H1 (cell line): ENCODE measurements at regions not wholly inside any gene's neighbourhood (a gene's known extent, or its start where the extent isn't known, plus 50 kb on each side); places are given as distances from the start of the nearest gene placed in this dataset.

Experiments
- CTCF ChIA-PET: fragments of 300-600 bp; sonication (Branson Sonifier 250); formaldehyde crosslinking; loops from one replicate; lab custom pipeline; 2021; ENCODE audit not compliant: partially characterized antibody; lab: Charles Lee
- POLR2A ChIA-PET: fragments of 300-600 bp; sonication (Branson Sonifier 250); formaldehyde crosslinking; loops from one replicate; lab custom pipeline; 2021; ENCODE audit warnings: inconsistent platforms; ENCODE audit not compliant: partially characterized antibody; lab: Charles Lee
- DNase-seq, 2 experiments: peaks; one replicate each; pipeline versions ENCODE4 v3.0.0 to v3.0.0-alpha.2; 2010 to 2022; ENCODE audit warnings: low spot score in 2 of 2, low read depth in 1 of 2, mixed read lengths in 1 of 2
- FAIRE-seq: peaks from 2 replicates; lab custom pipeline; 2011; peaks lifted over from hg19 to GRCh38; lab: Jason Lieb, UNC
- H2AFZ ChIP-seq: 2 replicates; pipeline ENCODE4 v1.8.1; 2012; ENCODE audit warnings: low read length, inconsistent platforms
- H2AK5ac ChIP-seq: 2 replicates; pipeline ENCODE4 v1.6.1; 2013; ENCODE audit warnings: low read depth, low read length
- H2BK120ac ChIP-seq: replicated peaks from 2 replicates; pipeline ENCODE3; 2013; ENCODE audit warnings: low read depth, low read length, inconsistent platforms
- H2BK12ac ChIP-seq: 2 replicates; pipeline ENCODE4 v1.6.1; 2013; ENCODE audit warnings: low read depth, low read length
- H2BK15ac ChIP-seq: 2 replicates; pipeline ENCODE4 v1.6.1; 2013; ENCODE audit warnings: low read length
- H2BK20ac ChIP-seq: 2 replicates; pipeline ENCODE4 v1.6.1; 2013; ENCODE audit warnings: low read length
- H2BK5ac ChIP-seq: 2 replicates; pipeline ENCODE4 v1.6.1; 2013; ENCODE audit warnings: low read depth, low read length
- H3K14ac ChIP-seq: 2 replicates; pipeline ENCODE4 v1.6.1; 2013; ENCODE audit warnings: inconsistent platforms; ENCODE audit not compliant: insufficient read length
- H3K18ac ChIP-seq: 2 replicates; pipeline ENCODE4 v1.6.1; 2013; ENCODE audit warnings: low read length; ENCODE audit errors: extremely low read depth
- H3K23ac ChIP-seq: 2 replicates; pipeline ENCODE4 v1.6.1; 2013; ENCODE audit warnings: inconsistent platforms; ENCODE audit not compliant: insufficient read length
- H3K23me2 ChIP-seq: 2 replicates; pipeline ENCODE4 v1.6.1; 2013; ENCODE audit warnings: low read depth, low read length
- H3K27ac ChIP-seq: 2 replicates; pipeline ENCODE4 v1.6.1; 2011; ENCODE audit warnings: low read depth, low read length, inconsistent platforms
- H3K27me3 ChIP-seq, 4 experiments: replicated peaks in 1 of 4; 1 replicate in 1 of 4; 2 replicates in 3 of 4; pipeline versions ENCODE4 v1.6.1 to v1.8.1; 2011 to 2013; ENCODE audit warnings: low read length in 3 of 4, mild to moderate bottlenecking in 3 of 4, inconsistent platforms in 2 of 4, mixed read lengths in 2 of 4, moderate library complexity in 1 of 4; ENCODE audit not compliant: control insufficient read depth in 3 of 4, insufficient read depth in 3 of 4; ENCODE audit errors: extremely low read depth in 1 of 4
- H3K36me3 ChIP-seq, 4 experiments: 2 replicates each; pipeline versions ENCODE4 v1.6.1 to v1.8.1; 2011 to 2013; ENCODE audit warnings: mild to moderate bottlenecking in 4 of 4, low read length in 3 of 4, moderate library complexity in 2 of 4, control low read depth in 1 of 4, inconsistent platforms in 1 of 4; ENCODE audit not compliant: insufficient read depth in 4 of 4, control insufficient read depth in 2 of 4
- H3K4ac ChIP-seq: replicated peaks from 2 replicates; pipeline ENCODE3; 2013; ENCODE audit warnings: low read length, low read depth, mixed read lengths, inconsistent platforms; ENCODE audit not compliant: insufficient read length
- H3K4me1 ChIP-seq, 4 experiments: replicated peaks in 1 of 4; 1 replicate in 1 of 4; 2 replicates in 3 of 4; pipeline versions ENCODE4 v1.6.1 to v1.8.1; 2011 to 2013; ENCODE audit warnings: low read length in 3 of 4, inconsistent platforms in 2 of 4, mixed read lengths in 1 of 4; ENCODE audit not compliant: insufficient read depth in 4 of 4, control insufficient read depth in 3 of 4
- H3K4me2 ChIP-seq, 2 experiments: 2 replicates each; pipeline versions ENCODE4 v1.6.1 to v1.8.1; 2011 to 2013; ENCODE audit warnings: low read depth in 2 of 2, low read length in 2 of 2, control low read depth in 1 of 2, inconsistent platforms in 1 of 2, mild to moderate bottlenecking in 1 of 2; ENCODE audit not compliant: insufficient read depth in 1 of 2
- H3K4me3 ChIP-seq, 4 experiments: fragments of 200-600, 300-600 bp in 1 of 4; sonication (generic), shearing (Covaris generic), sonication (Bioruptor Twin) in 1 of 4; 2 replicates each; pipeline versions ENCODE4 v1.5.1 to v1.8.1; 2011 to 2016; ENCODE audit warnings: low read length in 4 of 4, low read depth in 3 of 4, control low read depth in 2 of 4, inconsistent platforms in 2 of 4, mild to moderate bottlenecking in 2 of 4, mixed read lengths in 1 of 4, moderate library complexity in 1 of 4; ENCODE audit not compliant: insufficient read depth in 2 of 4; ENCODE audit errors: extremely low read depth in 1 of 4
- H3K56ac ChIP-seq: replicated peaks from 2 replicates; pipeline ENCODE3; 2013; ENCODE audit warnings: low read depth, mild to moderate bottlenecking, mixed read lengths, low read length, inconsistent platforms; ENCODE audit not compliant: insufficient read length
- H3K79me1 ChIP-seq: 2 replicates; pipeline ENCODE4 v1.6.1; 2013; ENCODE audit warnings: low read depth, low read length, control low read depth
- H3K79me2 ChIP-seq, 2 experiments: 2 replicates each; pipeline versions ENCODE4 v1.6.1 to v1.8.1; 2012 to 2013; ENCODE audit warnings: low read length in 2 of 2, mild to moderate bottlenecking in 2 of 2, inconsistent platforms in 1 of 2; ENCODE audit not compliant: insufficient read depth in 2 of 2, control insufficient read depth in 1 of 2
- H3K9ac ChIP-seq, 4 experiments: replicated peaks in 1 of 4; 1 replicate in 1 of 4; 2 replicates in 3 of 4; pipeline versions ENCODE4 v1.6.1 to v1.8.1; 2011 to 2013; ENCODE audit warnings: low read depth in 3 of 4, low read length in 3 of 4, control low read depth in 2 of 4, mild to moderate bottlenecking in 2 of 4, moderate library complexity in 2 of 4, inconsistent platforms in 1 of 4; ENCODE audit errors: extremely low read depth in 1 of 4
- H3K9me3 ChIP-seq, 2 experiments: 2 replicates each; pipeline versions ENCODE4 v1.6.1 to v1.8.1; 2012 to 2013; ENCODE audit warnings: mild to moderate bottlenecking in 2 of 2, moderate library complexity in 2 of 2, control low read depth in 1 of 2, inconsistent platforms in 1 of 2, low read depth in 1 of 2, low read length in 1 of 2, mixed read lengths in 1 of 2; ENCODE audit not compliant: insufficient read depth in 2 of 2
- H4K20me1 ChIP-seq, 2 experiments: replicated peaks in 1 of 2; 2 replicates each; pipeline versions ENCODE3 to v1.8.1; 2011 to 2013; ENCODE audit warnings: inconsistent platforms in 2 of 2, low read length in 2 of 2, mild to moderate bottlenecking in 1 of 2; ENCODE audit not compliant: insufficient read depth in 2 of 2, control insufficient read depth in 1 of 2
- H4K5ac ChIP-seq: 2 replicates; pipeline ENCODE4 v1.6.1; 2013; ENCODE audit warnings: low read length, low read depth, mixed read lengths, inconsistent platforms; ENCODE audit not compliant: insufficient read length
- H4K8ac ChIP-seq: 2 replicates; pipeline ENCODE4 v1.8.0; 2013; ENCODE audit warnings: mild to moderate bottlenecking, moderate library complexity, low read length, inconsistent platforms; ENCODE audit not compliant: insufficient read depth; ENCODE audit errors: extremely low read depth
- H4K91ac ChIP-seq: replicated peaks from 2 replicates; pipeline ENCODE3; 2013; ENCODE audit warnings: low read length, mixed read lengths, inconsistent platforms; ENCODE audit not compliant: insufficient read length
- SIRT6 ChIP-seq: IDR thresholded peaks from one replicate; pipeline ENCODE4 v1.7.1; 2012; ENCODE audit warnings: low read length, inconsistent platforms
- WGBS, 2 experiments: shearing (Covaris generic) in 1 of 2; methylation state at CpG; one replicate each; pipeline versions ENCODE4 v1.1.6 to v1.1.7; 2013 to 2015; ENCODE audit warnings: low lambda C conversion rate in 2 of 2, mixed read lengths in 2 of 2, inconsistent platforms in 1 of 2, low coverage in 1 of 2, missing lambda C conversion rate in 1 of 2; ENCODE audit not compliant: insufficient replicate concordance in 2 of 2, insufficient coverage in 1 of 2, insufficient read length in 1 of 2; ENCODE audit errors: extremely low coverage in 1 of 2, missing lambda C conversion rate in 1 of 2; 5-methylcytosine and 5-hydroxymethylcytosine counted together

GRCh38 chr16:85193876-85194275 lies 81.6 kb upstream of the CIBAR2 start:
- H3K4me3 ChIP-seq = no peak overlapping the region
- no peaks in the 10 kb centered on the region; a peak in 1 of 7 replicates for H3K27me3 ChIP-seq
- no peak overlapping the region for H2BK15ac ChIP-seq
- no peak overlapping the region for H2BK5ac ChIP-seq
- no peak overlapping the region for H4K5ac ChIP-seq
- no peak overlapping the region for H2AFZ ChIP-seq
- peaks cover 0 to 2% (median 0%) of the 10 kb centered on the region in 4 experiments; a peak in 3 of 7 replicates for H3K4me1 ChIP-seq
- H3K9ac ChIP-seq = no peak overlapping the region
- H3K56ac ChIP-seq = no peak overlapping the region
- H3K4ac ChIP-seq = no peak overlapping the region
- H2BK120ac ChIP-seq = no peak overlapping the region
- no peak overlapping the region for H4K91ac ChIP-seq
- peaks cover 3% of the 10 kb centered on the region; the same call in 1 of the 2 replicates for H3K79me1 ChIP-seq
- POLR2A ChIA-PET = interaction anchor here (1.1 kb wide), 1 partner anchor 18 kb away, joined by 3 read pairs; no protein-coding TSS in a partner anchor
- H3K9me3 ChIP-seq = peaks cover 5 to 10% of the 10 kb centered on the region in 2 experiments; a peak in 1 of 4 replicates
- H2BK20ac ChIP-seq = no peak overlapping the region
- CTCF ChIA-PET = interaction anchor here (0.6 to 3.8 kb wide), 8 partner anchors 9 to 1152 kb away, joined by 3 to 15 read pairs (median 3); partner anchors contain the start of gene SLC38A8
- no peak overlapping the region for H4K8ac ChIP-seq
- H4K20me1 ChIP-seq = no peaks in the 10 kb centered on the region
- no peak overlapping the region for H3K18ac ChIP-seq
- no peak overlapping the region for H3K23ac ChIP-seq
- H2AK5ac ChIP-seq = peak overlapping the region; percentile 60; the same call in 1 of the 2 replicates
- FAIRE-seq (no peak), DNase-seq (no peak)
- no peaks in the 10 kb centered on the region for H3K23me2 ChIP-seq
- no peak overlapping the region for H2BK12ac ChIP-seq
- no peak overlapping the region for H3K4me2 ChIP-seq
- 95% methylated on average over 17 of the region's 17 CpGs; no CpG with 5 or more reads in 1 of the 2 experiments for WGBS, 2 experiments
- no peak overlapping the region for H3K27ac ChIP-seq
- 0 out of 4 replicates have a peak, but pooled peaks cover 0 to 2% of the 10 kb centered on the region in 2 experiments for H3K79me2 ChIP-seq
- TF ChIP-seq SIRT6 = no peak
- no peaks in the 10 kb centered on the region for H3K36me3 ChIP-seq
- H3K14ac ChIP-seq = no peak overlapping the region
